SH-SY5Y (cell line): ENCODE measurements at regions not wholly inside any gene's neighbourhood (a gene's known extent, or its start where the extent isn't known, plus 50 kb on each side); places are given as distances from the start of the nearest gene placed in this dataset.

Experiments used
- GATA2 ChIP-seq: IDR thresholded peaks from 2 replicates; pipeline ENCODE4 v1.6.1; 2011; ENCODE audit warnings: mild to moderate bottlenecking, low read depth, low read length
- GATA3 ChIP-seq: IDR thresholded peaks from 2 replicates; pipeline ENCODE4 v1.6.1; 2011; ENCODE audit warnings: low read depth, mild to moderate bottlenecking, low read length, moderate library complexity

GRCh38 chr9:13644675-13645074, 365.2 kb upstream of the MPDZ start:
- no peak for TF ChIP-seq GATA2
- no peak for TF ChIP-seq GATA3
